GM10248 (cell line): ENCODE measurements at regions not wholly inside any gene's neighbourhood (a gene's known extent, or its start where the extent isn't known, plus 50 kb on each side); places are given as distances from the start of the nearest gene placed in this dataset.

Experiments used
- CTCF ChIA-PET: fragments of 300-600 bp; sonication (Branson Sonifier 250); formaldehyde crosslinking; extraction: SDS; loops from one replicate; lab custom pipeline; 2021; ENCODE audit warnings: antibody characterized with exemption; lab: Yijun Ruan, JAX
- POLR2A ChIA-PET: fragments of 350-650 bp; sonication (Branson Sonifier 250); formaldehyde crosslinking; extraction: SDS; loops from one replicate; lab custom pipeline; 2020; ENCODE audit warnings: antibody characterized with exemption; lab: Yijun Ruan, JAX
- DNase-seq: peaks from one replicate; pipeline ENCODE4 v3.0.0; 2012; ENCODE audit errors: extremely low spot score
- TF ChIP-seq, protein P1 (sequence below): IDR thresholded peaks from 2 replicates; pipeline ENCODE4 v1.5.1; 2012; ENCODE audit warnings: mild to moderate bottlenecking, low read depth; ENCODE audit errors: extremely low read depth, missing control alignments, control extremely low read depth

DNA sequence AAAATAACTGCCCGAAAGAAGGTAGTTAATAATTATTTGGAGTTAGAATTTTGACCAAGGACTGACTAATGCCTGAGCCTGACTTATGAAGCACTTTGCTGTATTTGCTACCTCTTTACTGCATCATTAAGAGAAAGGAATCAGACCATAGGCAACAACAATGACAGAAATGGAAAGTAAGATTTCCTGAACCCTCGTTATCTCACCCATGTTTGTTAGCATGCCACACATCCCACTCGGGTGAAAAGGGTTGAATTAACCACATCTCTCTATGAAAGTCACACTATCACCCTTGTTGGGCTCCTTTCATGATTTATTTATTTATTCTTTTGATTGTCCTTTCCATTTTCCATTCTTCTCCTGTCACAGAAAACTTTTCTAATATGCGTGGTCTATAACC lies 59.6 kb downstream of the OLIG3 start:
- CTCF ChIA-PET, result no interaction called here
- POLR2A ChIA-PET, result no interaction called here
- TF ChIP-seq, protein P1, sequence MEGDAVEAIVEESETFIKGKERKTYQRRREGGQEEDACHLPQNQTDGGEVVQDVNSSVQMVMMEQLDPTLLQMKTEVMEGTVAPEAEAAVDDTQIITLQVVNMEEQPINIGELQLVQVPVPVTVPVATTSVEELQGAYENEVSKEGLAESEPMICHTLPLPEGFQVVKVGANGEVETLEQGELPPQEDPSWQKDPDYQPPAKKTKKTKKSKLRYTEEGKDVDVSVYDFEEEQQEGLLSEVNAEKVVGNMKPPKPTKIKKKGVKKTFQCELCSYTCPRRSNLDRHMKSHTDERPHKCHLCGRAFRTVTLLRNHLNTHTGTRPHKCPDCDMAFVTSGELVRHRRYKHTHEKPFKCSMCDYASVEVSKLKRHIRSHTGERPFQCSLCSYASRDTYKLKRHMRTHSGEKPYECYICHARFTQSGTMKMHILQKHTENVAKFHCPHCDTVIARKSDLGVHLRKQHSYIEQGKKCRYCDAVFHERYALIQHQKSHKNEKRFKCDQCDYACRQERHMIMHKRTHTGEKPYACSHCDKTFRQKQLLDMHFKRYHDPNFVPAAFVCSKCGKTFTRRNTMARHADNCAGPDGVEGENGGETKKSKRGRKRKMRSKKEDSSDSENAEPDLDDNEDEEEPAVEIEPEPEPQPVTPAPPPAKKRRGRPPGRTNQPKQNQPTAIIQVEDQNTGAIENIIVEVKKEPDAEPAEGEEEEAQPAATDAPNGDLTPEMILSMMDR, result no peak
- no peak for DNase-seq

DNA sequence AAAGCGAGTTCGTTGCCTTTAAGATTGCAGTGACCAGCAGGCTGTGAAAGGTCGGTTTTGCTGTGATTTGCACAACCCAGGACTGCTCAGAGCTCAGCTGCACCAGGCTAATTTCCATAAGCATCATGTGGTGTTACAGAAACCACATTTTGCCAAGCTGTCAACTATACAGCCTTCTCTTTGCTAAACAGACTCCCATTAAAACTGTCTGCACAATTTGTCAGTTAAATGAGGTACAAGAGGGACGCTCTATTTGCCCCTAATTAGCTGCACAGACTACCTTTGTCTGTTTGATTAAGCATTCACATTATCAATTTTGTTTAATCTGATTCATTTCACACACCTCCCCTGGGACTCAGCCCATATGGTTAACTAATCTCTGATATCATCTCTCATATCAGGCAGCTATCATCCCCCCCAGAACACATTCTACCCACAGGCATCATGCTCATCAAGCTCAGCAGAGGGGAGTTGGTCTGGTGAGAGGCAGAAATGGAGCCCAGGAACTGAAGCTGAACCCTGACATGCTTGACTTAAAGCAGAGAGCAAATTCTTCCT lies 62.1 kb downstream of the OLIG3 start:
- TF ChIP-seq, protein P1, result no peak
- DNase-seq, result no peak
- CTCF ChIA-PET, result interaction anchor here (1.2 kb wide), 1 partner anchor 17 kb away, joined by 5 read pairs; no protein-coding TSS in a partner anchor
- POLR2A ChIA-PET, result no interaction called here

DNA sequence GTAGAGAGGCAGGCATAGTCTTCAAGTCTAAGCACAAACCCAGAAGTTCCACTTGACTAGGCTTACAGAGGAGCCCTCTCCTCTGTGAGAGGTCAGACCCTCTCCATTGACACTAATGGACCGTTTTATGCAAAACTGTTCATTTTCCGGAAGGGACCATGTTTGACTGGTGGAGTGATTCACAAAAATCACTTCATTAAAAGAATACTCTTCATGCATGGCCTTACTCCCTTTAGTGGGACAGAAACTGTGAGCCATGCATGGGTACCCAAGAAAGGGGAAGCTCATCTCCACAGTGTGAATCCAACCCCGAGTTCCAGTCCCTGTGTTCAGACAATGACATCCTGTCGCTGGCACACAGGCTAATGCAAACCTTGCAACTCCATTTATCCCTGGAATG lies 63.2 kb downstream of the OLIG3 start:
- ChIA-PET CTCF (interaction anchor here (0.8 to 1.2 kb wide), 3 partner anchors 9 to 354 kb away, joined by 3 to 5 read pairs (median 3); no protein-coding TSS in a partner anchor), POLR2A (no interaction called here)
- TF ChIP-seq, protein P1, result no peak
- peak; percentile 14 for DNase-seq

DNA sequence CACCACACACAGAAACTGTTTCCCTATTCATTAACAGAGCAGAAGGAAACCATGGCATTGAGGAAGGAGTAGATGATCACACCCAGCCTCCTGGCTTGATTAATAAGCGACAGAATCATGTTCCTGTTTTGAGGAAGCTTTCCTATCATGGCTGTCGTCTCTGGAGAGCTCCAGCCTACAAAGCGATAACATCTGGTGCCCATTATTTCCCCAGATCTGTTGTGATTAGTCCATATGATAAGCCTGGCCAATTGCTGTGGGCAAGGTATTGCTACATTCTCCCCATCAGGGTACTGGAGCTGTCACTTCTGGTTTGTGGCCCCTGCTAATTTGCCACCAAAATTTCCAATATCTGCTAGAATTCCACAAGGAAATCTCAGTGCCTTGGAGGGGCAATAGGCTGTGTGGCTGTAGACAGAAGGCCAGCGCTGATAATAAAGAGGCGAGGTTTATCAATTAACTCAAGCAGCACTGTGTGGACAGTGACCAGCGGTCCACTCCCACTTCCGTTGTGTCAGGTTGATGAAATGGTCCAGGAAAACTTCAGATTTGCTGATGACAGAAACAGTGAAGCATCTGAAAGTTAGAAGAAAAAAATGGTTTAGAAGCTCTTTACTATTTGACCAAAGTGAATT lies 66.4 kb downstream of the OLIG3 start:
- ChIA-PET CTCF (interaction anchor here (1.2 to 2.0 kb wide), 2 partner anchors 12 to 30 kb away, joined by 4 to 6 read pairs; no protein-coding TSS in a partner anchor), POLR2A (no interaction called here)
- no peak for DNase-seq
- TF ChIP-seq, protein P1, result no peak

DNA sequence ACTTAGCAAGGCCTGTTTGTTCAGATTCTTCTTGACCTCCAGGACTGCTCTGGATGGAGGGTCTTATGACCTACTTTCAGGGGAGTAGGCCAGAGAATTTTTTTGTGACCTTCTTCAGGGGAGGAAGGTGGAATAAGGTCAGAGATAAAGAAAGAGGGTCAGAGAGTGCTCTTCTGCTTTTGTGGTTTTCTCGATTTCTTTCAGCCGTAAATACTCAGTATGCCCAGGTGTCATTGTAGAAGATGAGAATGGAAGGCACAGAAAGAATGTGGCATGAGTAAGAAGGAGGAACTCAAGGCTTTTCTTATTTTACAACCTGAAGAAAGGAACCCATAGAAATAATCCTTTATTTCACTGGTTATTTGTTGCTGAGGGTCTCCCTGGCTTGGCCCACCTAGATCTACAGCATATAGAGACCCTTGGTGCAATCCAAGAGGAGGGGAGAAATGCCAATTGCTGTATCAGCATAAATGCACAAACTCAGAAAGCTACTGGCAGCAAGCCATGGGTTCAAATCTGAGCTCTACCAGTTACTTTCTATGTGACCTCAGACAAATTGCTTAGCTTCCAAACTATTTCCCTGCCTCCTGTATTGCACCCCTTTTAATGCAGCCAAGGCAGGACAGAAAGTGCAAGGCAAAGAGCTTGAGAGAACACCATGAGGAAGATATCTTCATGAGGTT lies 68.0 kb downstream of the OLIG3 start:
- TF ChIP-seq, protein P1, result no peak
- no peak for DNase-seq
- ChIA-PET CTCF (interaction anchor here (0.8 to 2.0 kb wide), 4 partner anchors 8 to 19 kb away, joined by 3 to 6 read pairs (median 3); no protein-coding TSS in a partner anchor), POLR2A (no interaction called here)

DNA sequence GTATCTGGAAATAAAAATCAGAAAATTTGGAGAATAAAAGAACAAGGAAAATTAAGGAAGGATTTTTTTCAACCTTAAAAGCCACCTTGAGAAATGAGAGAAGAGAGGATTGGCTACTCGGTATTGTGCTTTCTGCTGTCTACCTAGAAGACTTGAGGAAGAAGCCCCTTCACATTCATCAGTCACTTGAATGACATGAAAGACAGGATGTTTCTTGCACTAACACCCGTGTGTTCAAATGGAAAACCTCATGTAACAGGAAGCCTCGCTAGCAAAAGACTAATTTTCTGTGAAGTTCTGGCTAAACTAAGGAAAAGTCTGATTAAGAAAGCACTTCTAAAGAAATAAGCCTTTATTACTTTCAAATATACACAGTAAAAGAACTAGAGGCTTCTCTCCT lies 69.9 kb downstream of the OLIG3 start:
- no peak for DNase-seq
- ChIA-PET POLR2A (no interaction called here), CTCF (interaction anchor here (1.5 kb wide), 1 partner anchor 9 kb away, joined by 6 read pairs; no protein-coding TSS in a partner anchor)
- TF ChIP-seq, protein P1, result no peak
